NCI-H146 treated with DMSO at 0.1 percent for 48 hours (cell line): ENCODE measurements at regions not wholly inside any gene's neighbourhood (a gene's known extent, or its start where the extent isn't known, plus 50 kb on each side); places are given as distances from the start of the nearest gene placed in this dataset.
"Not testable (repeated sequence)": the region's sequence is repeated elsewhere in the genome, so short reads cannot be mapped to it uniquely, and the experiment has no call there.

Experiments
- DNase-seq: peaks from one replicate; lab custom pipeline; 2025; ENCODE audit not compliant: unreplicated experiment; lab: John Stamatoyannopoulos, UW

DNA sequence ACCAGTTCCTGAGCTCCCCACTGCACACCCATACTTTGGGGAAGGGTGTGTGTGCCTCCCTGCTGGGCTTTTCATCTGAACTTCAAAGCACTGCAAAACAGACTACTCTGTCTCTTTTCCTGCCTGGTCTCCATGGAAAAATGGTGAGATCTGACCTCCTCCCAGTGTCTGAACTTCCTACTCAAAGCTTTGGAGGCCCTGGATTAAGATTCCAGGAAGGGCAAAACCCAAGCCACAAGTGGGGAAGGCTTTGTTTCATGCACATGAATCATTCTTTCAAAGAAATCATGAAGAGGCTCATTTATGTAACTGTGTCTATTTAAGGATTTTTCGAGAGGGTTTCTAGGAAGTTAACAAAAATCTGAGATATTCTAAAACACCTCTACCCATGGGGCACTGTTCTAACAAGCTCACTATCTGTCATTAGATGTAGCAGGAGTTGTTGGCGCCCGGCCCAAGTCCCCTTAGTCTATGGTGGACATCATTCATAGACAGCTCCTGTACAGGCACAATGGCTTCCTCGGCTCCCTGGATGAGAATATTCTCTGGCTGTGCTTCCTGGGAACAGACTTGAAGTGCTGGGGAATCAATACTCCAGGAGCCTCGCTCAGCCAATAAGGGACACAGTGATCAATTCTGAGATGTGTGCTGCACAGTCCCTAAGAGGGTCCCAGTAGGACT is 224.0 kb downstream of the KTN1 start:
- peak; percentile 29 for DNase-seq

GRCh38 chr14:55805250-55805649 is 225.2 kb downstream of the KTN1 start:
- DNase-seq, result no peak

- DNase-seq, result peak; percentile 27
Observed at GRCh38 chr14:55807053-55807880, 227.3 kb downstream of the KTN1 start.

DNA sequence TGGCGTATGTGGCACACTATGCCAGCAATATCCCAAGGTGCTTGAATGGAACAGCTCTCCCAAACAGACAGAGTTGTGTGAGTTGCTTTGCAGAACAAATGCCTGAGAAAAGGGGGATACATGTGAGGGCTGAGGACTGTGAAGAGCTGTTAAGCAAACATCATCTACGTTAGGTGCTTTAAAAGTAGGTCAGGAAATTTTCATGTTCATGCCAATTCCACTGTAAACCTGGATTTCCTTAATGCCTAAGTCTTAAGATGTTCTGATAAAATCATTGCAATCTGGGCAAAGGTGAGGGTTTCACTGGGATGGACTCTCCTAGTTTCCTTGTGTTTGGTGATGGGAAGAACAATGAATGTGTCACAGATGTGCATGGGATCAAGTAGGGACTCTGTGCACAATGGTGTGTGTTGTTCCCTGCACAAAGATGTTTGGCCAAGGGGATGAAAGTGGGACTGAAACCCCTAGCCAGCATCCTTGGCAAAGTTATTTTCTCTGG is 227.9 kb downstream of the KTN1 start:
- no peak for DNase-seq

DNA sequence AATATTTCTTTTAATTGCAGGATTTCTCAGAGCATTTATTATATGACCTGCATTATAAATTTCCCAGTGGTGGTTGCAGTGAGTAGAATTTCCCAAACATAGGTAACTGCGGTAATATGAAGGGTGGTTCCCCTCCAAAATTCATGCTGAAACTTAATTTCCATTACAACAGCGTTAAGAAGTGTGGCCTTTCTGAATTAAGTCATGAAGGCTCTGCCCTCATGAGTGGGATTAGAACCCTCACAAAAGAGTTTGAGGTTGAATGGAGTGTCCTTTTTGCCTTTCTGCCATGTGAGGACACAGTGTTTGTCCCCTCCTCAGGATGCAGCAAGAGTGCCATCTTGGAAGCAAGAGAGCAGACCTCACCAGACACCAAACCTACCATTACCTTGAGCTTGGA is 233.6 kb downstream of the KTN1 start:
- DNase-seq, result no peak

DNA sequence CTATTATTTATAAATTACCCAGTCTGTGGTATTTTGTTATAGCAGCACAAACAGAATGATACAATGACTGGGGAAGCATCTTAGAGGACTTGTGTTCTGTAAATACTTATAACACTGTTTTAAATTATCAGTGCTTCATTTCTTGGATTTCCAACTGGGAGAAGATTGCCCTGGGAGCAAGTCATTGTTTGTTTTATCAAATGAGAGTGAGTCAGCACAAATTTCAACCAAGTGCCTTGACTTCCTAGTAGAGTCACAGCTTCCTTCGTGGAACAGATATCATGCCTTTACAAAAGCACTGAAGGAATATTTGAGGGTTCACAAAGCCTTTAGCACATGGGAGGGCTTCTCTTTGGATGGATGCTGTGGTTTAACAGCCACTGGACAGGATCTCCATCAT is 234.1 kb downstream of the KTN1 start:
- no peak for DNase-seq

DNA sequence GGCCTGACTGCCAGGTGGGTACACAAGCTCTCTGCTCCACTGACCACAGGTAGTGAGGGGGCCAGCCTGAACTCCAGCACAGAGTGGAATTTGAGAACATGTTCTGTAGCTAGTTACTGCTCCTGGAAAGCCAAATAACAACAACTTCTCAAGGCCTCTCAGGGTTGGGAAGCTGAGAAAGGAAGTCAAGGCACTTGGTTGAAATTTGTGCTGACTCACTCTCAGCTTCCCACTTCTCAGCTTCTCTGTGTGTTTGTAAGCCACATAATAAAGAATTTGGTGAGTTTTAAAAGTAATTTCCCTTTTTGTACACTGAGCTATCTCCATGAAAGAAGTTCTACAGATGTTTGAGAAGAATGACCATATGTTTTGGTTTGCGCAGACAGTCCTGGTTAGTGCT is 234.9 kb downstream of the KTN1 start:
- DNase-seq, result no peak

GRCh38 chr14:55816225-55816624 is 236.2 kb downstream of the KTN1 start:
- DNase-seq, result no peak

DNA sequence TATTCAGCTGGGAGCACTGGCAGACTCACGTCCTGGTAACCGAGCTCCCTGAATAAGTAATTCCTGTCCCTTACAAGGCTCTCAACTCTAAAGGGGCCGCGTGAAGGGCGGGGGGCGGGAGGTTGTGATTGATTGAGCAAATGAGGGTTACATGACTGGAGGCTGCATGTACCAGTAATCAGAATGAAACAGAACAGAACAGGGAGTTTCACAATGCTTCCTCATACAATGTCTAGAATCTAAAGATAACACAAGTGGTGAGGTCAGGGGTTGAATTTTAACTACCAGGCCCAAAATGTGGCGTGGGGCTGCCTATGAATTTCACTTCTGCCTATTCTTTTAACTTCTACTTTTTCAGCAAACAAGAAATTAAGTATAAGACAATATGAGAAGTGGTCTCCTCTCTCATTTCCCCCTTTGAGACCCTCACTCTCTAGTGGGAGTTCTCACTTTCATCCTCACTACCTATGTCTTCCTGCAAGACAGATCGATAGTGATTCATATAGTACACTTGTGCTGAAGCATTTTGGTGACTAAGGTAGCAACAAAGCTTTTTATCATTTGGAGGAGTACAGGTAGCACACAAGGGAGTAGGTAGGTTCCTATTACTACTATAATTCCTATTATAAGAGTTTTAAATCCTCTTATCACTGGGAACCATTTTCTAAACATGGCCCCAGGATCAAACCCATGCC is 239.8 kb downstream of the KTN1 start:
- no peak for DNase-seq

DNA sequence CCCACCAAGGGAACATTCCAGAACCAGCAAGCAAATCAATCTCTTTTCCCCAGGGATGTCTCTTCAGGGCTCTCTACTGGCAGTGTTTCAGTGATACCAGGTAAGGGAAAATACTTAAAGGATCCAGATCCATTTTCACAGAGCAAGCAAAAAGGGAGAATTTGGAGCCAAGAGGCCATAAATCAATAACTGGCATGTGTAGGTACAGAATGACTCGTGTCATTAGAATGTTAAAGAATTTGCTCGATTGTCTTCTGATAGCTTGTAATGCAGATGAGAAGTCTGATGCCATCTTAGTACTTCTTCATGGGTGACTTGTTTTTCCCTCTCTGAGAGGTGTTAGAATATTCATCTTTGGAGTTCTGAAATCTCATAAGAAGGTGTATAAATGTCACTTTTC is 242.9 kb downstream of the KTN1 start:
- no peak for DNase-seq

GRCh38 chr14:55832122-55832911 is 252.3 kb downstream of the KTN1 start:
- no peak for DNase-seq

- DNase-seq, result no peak
Observed at GRCh38 chr14:55832974-55833373, 253.0 kb downstream of the KTN1 start.

DNA sequence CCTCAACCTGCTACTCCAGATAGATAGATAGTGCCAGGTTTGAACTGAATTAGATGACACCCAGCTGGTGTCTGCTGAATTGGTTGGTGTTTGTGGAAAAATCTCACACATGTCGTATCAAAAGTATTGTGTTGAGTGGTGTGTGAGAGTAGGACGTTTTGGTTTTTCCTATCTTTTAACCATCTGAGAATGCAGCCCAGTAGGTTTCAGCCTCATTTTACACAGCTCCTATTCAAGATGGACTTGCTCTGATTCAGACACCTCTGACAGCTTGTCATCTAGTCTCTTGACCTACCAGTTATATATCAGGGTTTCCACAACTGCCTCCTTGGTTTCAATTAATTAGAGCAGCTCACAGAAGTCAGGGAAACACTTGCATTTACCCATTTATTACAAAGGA is 254.4 kb downstream of the KTN1 start:
- DNase-seq, result no peak

GRCh38 chr14:55835985-55836384 is 256.0 kb downstream of the KTN1 start:
- DNase-seq, result no peak

GRCh38 chr14:55837467-55837866 is 257.5 kb downstream of the KTN1 start:
- DNase-seq, result no peak

- no peak for DNase-seq
Observed at GRCh38 chr14:55838529-55839052, 258.6 kb downstream of the KTN1 start.

DNA sequence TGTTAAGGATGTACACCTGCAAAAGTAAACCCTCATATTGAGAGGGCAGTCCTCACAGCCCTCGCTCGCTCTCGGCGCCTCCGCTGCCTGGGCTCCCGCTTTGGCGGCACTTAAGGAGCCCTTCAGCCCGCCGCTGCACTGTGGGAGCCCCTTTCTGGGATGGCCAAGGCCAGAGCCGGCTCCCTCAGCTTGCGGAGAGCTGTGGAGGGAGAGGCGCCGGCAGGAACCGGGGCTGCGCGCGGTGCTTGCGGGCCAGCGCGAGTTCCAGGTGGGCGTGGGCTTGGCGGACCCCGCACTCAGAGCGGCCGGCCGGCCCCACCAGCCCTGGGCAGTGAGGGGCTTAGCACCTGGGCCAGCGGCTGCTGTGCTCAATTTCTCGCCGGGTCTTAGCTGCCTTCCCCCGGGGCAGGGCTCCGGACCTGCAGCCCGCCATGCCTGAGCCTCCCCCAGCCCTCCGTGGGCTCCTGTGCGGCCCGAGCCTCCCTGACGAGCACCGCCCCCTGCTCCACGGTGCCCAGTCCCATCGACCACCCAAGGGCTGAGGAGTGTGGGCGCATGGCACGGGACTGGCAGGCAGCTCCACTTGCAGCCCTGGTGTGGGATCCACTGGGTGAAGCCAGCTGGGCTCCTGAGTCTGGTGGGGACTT is 259.4 kb downstream of the KTN1 start:
- DNase-seq, result not testable (repeated sequence)

DNA sequence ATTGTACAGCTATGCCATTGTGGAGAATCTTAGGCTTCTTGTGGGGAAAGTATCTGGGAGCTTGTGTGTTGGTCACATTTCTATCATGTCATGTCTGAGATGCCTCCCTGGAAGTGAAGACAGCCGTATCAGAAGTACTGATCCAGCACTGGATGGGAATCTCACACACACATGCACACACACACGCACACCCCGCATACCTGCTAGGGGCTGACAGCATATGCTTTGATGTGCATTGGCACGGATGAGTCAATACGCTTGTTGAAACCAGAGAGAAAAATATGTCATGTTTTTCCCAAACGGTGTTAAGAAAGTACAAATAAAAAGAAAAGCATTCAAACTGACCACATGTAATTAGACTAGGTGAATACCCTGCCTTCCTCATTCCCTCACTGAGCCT is 260.8 kb downstream of the KTN1 start:
- DNase-seq, result no peak

GRCh38 chr14:55841625-55842024 is 261.6 kb downstream of the KTN1 start:
- no peak for DNase-seq

- no peak for DNase-seq
Observed at GRCh38 chr14:55843718-55844403, 263.9 kb downstream of the KTN1 start.
